Left lung (tissue), 4 donors: ENCODE measurements at regions not wholly inside any gene's neighbourhood (a gene's known extent, or its start where the extent isn't known, plus 50 kb on each side); places are given as distances from the start of the nearest gene placed in this dataset.
"Not testable (repeated sequence)": the region's sequence is repeated elsewhere in the genome, so short reads cannot be mapped to it uniquely, and the experiment has no call there.

Experiments
- ATAC-seq: fragments of 200-7000 bp; cut with Tn5 transposase; one replicate; pipeline ENCODE4 v1.9.1; 2020; ENCODE audit warnings: moderate library complexity
- DNase-seq, 4 donors: peaks; one replicate each; pipeline ENCODE4 v3.0.0-alpha.2; 2013 to 2020
- H3K27ac ChIP-seq, 2 donors: fragments of 200-600 bp; sonication (generic) in 1 of 2; one replicate each; pipeline versions ENCODE4 v1.5.0 to v1.8.0; 2020 to 2021
- H3K27me3 ChIP-seq, 2 donors: fragments of 200-600 bp; sonication (generic) in 1 of 2; one replicate each; pipeline versions ENCODE4 v1.5.0 to v1.8.0; 2020 to 2021
- H3K36me3 ChIP-seq, 2 donors: fragments of 200-600 bp; sonication (generic) in 1 of 2; one replicate each; pipeline versions ENCODE4 v1.5.0 to v1.8.0; 2020 to 2021
- H3K4me1 ChIP-seq, 2 donors: fragments of 200-600 bp; one replicate each; pipeline ENCODE4 v1.8.0; 2021
- H3K4me3 ChIP-seq, 2 donors: fragments of 200-600 bp; sonication (generic) in 1 of 2; one replicate each; pipeline versions ENCODE4 v1.5.0 to v1.8.0; 2020 to 2021; ENCODE audit warnings: mild to moderate bottlenecking in 1 of 2
- H3K9me3 ChIP-seq, 2 donors: fragments of 200-600 bp; sonication (generic) in 1 of 2; one replicate each; pipeline versions ENCODE4 v1.5.0 to v1.8.0; 2020 to 2021
- CTCF ChIP-seq, 2 donors: fragments of 200-600 bp; sonication (generic) in 1 of 2; IDR thresholded peaks; one replicate each; pipeline versions ENCODE4 v1.5.0 to v1.8.0; 2021; ENCODE audit warnings: antibody characterized with exemption in 2 of 2
- intact Hi-C, 2 donors: fragments of 100-400 bp; cut with DNase I; formaldehyde crosslinking; loops; one replicate each; pipeline versions ENCODE4 v1.11.2 to v1.14.2; 2022
- donor health status: DM: no; HTN: yes; CAD: no.
- donor health status: DM: no; HTN: no; CAD: no.

GRCh38 chr6:120384671-120385070, 949.6 kb downstream of the TBC1D32 start:
- intact Hi-C loops: no loop called here
- H3K36me3 ChIP-seq: no peaks in the 10 kb centered on the region
- H3K4me1 ChIP-seq: no peaks in the 10 kb centered on the region
- TF ChIP-seq CTCF (IDR thresholded peaks at IDR 0.05): no peak
- H3K27ac ChIP-seq: no peak overlapping the region
- H3K9me3 ChIP-seq: no peaks in the 10 kb centered on the region
- DNase-seq: no peak
- no peaks in the 10 kb centered on the region for H3K27me3 ChIP-seq
- no peak overlapping the region for H3K4me3 ChIP-seq
- ATAC-seq: no peak

GRCh38 chr6:120383681-120384080, 950.6 kb downstream of the TBC1D32 start:
- ATAC-seq (no peak), DNase-seq (no peak)
- Histone ChIP-seq H3K9me3 (no peaks in the 10 kb centered on the region), H3K4me1 (no peaks in the 10 kb centered on the region), H3K27me3 (no peaks in the 10 kb centered on the region), H3K4me3 (no peak overlapping the region), H3K27ac (no peak overlapping the region), H3K36me3 (no peaks in the 10 kb centered on the region)
- TF ChIP-seq CTCF (IDR thresholded peaks at IDR 0.05): no peak
- intact Hi-C loops: no loop called here

GRCh38 chr6:120378582-120379220, 955.6 kb downstream of the TBC1D32 start:
- H3K36me3 ChIP-seq: no peaks in the 10 kb centered on the region
- DNase-seq: peak in 1 of 4 donors; percentile 14
- no peak overlapping the region for H3K27ac ChIP-seq
- no peaks in the 10 kb centered on the region for H3K4me1 ChIP-seq
- ATAC-seq: peak; percentile 66
- H3K27me3 ChIP-seq: no peaks in the 10 kb centered on the region
- peak in 1 of 2 donors; percentile 14 for TF ChIP-seq CTCF (IDR thresholded peaks at IDR 0.05)
- intact Hi-C loops: no loop called here
- no peaks in the 10 kb centered on the region for H3K9me3 ChIP-seq
- H3K4me3 ChIP-seq: no peak overlapping the region

- DNase-seq: no peak
Observed at GRCh38 chr6:120373185-120373584, 961.1 kb downstream of the TBC1D32 start.

GRCh38 chr6:120363429-120363828, 970.9 kb downstream of the TBC1D32 start:
- intact Hi-C loops: no loop called here
- no peak for TF ChIP-seq CTCF (IDR thresholded peaks at IDR 0.05)
- Histone ChIP-seq H3K4me3 (no peak overlapping the region), H3K27ac (no peak overlapping the region), H3K9me3 (peaks cover 0 to 32% of the 10 kb centered on the region in 2 donors), H3K27me3 (no peaks in the 10 kb centered on the region), H3K36me3 (no peaks in the 10 kb centered on the region), H3K4me1 (no peaks in the 10 kb centered on the region)
- no peak for ATAC-seq
- no peak for DNase-seq

More at GRCh38 chr6:120373185-120373584, 961.1 kb downstream of the TBC1D32 start:
- no peaks in the 10 kb centered on the region for H3K9me3 ChIP-seq
- H3K27ac ChIP-seq: no peak overlapping the region
- H3K4me1 ChIP-seq: no peaks in the 10 kb centered on the region
- ATAC-seq: no peak
- H3K36me3 ChIP-seq: no peaks in the 10 kb centered on the region
- no peaks in the 10 kb centered on the region for H3K27me3 ChIP-seq
- no peak for TF ChIP-seq CTCF (IDR thresholded peaks at IDR 0.05)
- intact Hi-C loops: no loop called here
- no peak overlapping the region for H3K4me3 ChIP-seq

GRCh38 chr6:120358535-120358934, 975.7 kb downstream of the TBC1D32 start:
- intact Hi-C loops, H3K27ac ChIP-seq, H3K4me3 ChIP-seq, H3K27me3 ChIP-seq, DNase-seq, H3K4me1 ChIP-seq, H3K36me3 ChIP-seq, ATAC-seq: not testable (repeated sequence)
- H3K9me3 ChIP-seq: peaks cover 0 to 45% of the 10 kb centered on the region in 2 donors
